IPS-20b (cell line): ENCODE measurements at regions not wholly inside any gene's neighbourhood (a gene's known extent, or its start where the extent isn't known, plus 50 kb on each side); places are given as distances from the start of the nearest gene placed in this dataset.

Source experiments
- H3K27ac ChIP-seq: one replicate; pipeline ENCODE4 v1.5.1; 2013; ENCODE audit warnings: low read length
- H3K27me3 ChIP-seq: 2 replicates; pipeline ENCODE4 v1.6.1; 2013; ENCODE audit warnings: mild to moderate bottlenecking, low read length, inconsistent platforms; ENCODE audit not compliant: insufficient read depth
- H3K36me3 ChIP-seq: 2 replicates; pipeline ENCODE4 v1.6.1; 2013; ENCODE audit warnings: low read depth, mild to moderate bottlenecking, inconsistent platforms, low read length, moderate library complexity; ENCODE audit not compliant: insufficient read depth
- H3K4me1 ChIP-seq: 2 replicates; pipeline ENCODE4 v1.6.1; 2013; ENCODE audit warnings: mild to moderate bottlenecking, control low read depth, inconsistent platforms, low read length, moderate library complexity; ENCODE audit not compliant: insufficient read depth
- H3K4me3 ChIP-seq: 2 replicates; pipeline ENCODE4 v1.5.1; 2013; ENCODE audit warnings: mild to moderate bottlenecking, low read length, inconsistent platforms
- H3K9ac ChIP-seq: 2 replicates; pipeline ENCODE4 v1.6.1; 2013; ENCODE audit warnings: low read depth, mild to moderate bottlenecking, inconsistent platforms, low read length, moderate library complexity
- H3K9me3 ChIP-seq: 2 replicates; pipeline ENCODE4 v1.6.1; 2013; ENCODE audit warnings: mild to moderate bottlenecking, low read depth, low read length, inconsistent platforms; ENCODE audit not compliant: insufficient read depth

- H3K4me3 ChIP-seq, result no peak overlapping the region
- no peaks in the 10 kb centered on the region for H3K4me1 ChIP-seq
Observed at GRCh38 chr2:116042530-116042929, 1600.1 kb downstream of the DPP10 start.

DNA sequence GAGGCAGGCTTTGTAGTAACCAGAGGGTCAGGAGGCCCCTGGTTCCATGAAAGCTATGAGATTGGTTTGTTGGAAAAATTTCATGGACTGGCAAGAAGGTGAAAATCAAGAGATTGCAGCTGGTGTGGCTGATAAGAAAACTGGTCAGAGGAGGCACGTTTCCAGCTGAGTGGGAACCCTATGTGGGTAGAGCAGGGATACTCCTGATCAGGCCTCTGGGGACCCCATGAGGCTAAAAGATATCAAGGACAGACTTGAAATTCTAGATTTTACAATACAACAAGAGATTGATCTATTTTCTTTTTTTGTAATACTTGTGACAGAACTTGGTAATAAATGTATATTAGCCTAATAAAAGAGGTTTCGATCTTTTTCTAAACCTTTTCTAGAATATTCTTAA lies 1615.1 kb downstream of the DPP10 start:
- H3K27me3 ChIP-seq, result no peaks in the 10 kb centered on the region
- no peaks in the 10 kb centered on the region; the same call in 1 of the 2 replicates for H3K9me3 ChIP-seq
- H3K27ac ChIP-seq, result no peak overlapping the region
- no peaks in the 10 kb centered on the region for H3K4me1 ChIP-seq
- H3K4me3 ChIP-seq, result no peak overlapping the region
- H3K9ac ChIP-seq, result no peak overlapping the region
- no peaks in the 10 kb centered on the region for H3K36me3 ChIP-seq

More at GRCh38 chr2:116042530-116042929, 1600.1 kb downstream of the DPP10 start:
- H3K36me3 ChIP-seq, result no peaks in the 10 kb centered on the region
- H3K27me3 ChIP-seq, result no peaks in the 10 kb centered on the region
- H3K9me3 ChIP-seq, result no peaks in the 10 kb centered on the region
- no peak overlapping the region for H3K9ac ChIP-seq
- H3K27ac ChIP-seq, result no peak overlapping the region

DNA sequence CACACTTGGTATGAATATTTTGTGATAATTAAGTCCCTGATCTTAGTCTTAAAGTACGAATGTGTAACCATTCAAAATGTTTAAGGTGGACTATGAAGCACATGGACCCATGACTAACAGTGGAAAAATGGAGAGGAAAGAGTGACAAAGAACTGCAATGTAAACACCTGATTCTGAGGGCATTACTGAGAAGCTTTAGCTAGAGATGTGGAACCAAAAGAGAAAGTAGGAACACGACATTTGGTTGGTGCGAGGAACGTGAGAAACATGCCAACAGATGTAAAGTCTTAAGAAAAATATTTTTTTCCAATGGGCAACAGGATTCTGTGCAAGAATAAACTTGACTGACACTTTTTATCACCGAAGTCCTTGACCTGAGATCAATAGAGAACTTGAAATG lies 1618.6 kb downstream of the DPP10 start:
- Histone ChIP-seq H3K4me3 (no peak overlapping the region), H3K9me3 (no peaks in the 10 kb centered on the region), H3K4me1 (no peaks in the 10 kb centered on the region), H3K36me3 (no peaks in the 10 kb centered on the region), H3K27me3 (no peaks in the 10 kb centered on the region), H3K27ac (no peak overlapping the region), H3K9ac (no peak overlapping the region)

GRCh38 chr2:116073731-116074130 lies 1631.3 kb downstream of the DPP10 start:
- Histone ChIP-seq H3K9me3 (no peaks in the 10 kb centered on the region), H3K27me3 (no peaks in the 10 kb centered on the region), H3K9ac (no peak overlapping the region), H3K27ac (no peak overlapping the region), H3K4me1 (no peaks in the 10 kb centered on the region), H3K36me3 (no peaks in the 10 kb centered on the region), H3K4me3 (no peak overlapping the region)

DNA sequence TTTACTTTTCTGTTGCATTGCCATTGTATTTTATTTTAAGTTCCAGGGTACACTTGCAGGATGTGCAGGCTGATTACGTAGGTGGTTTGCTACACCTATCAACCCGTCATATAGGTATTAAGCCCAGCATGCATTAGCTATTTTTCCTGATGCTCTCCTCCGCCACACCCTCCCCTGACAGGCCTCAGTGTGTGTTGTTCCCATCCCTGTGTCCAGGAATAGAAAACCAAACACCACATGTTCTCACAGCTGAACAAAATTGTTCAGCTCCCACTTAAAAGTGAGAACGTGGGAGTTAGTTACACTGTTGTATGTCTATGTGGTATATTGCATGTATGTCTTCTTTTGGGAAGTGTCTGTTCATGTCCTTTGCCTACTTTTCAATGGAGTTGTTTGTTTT lies 1631.7 kb downstream of the DPP10 start:
- no peak overlapping the region for H3K27ac ChIP-seq
- no peaks in the 10 kb centered on the region for H3K36me3 ChIP-seq
- no peak overlapping the region for H3K9ac ChIP-seq
- H3K4me1 ChIP-seq, result no peaks in the 10 kb centered on the region
- H3K4me3 ChIP-seq, result no peak overlapping the region
- no peaks in the 10 kb centered on the region for H3K9me3 ChIP-seq
- H3K27me3 ChIP-seq, result no peaks in the 10 kb centered on the region

DNA sequence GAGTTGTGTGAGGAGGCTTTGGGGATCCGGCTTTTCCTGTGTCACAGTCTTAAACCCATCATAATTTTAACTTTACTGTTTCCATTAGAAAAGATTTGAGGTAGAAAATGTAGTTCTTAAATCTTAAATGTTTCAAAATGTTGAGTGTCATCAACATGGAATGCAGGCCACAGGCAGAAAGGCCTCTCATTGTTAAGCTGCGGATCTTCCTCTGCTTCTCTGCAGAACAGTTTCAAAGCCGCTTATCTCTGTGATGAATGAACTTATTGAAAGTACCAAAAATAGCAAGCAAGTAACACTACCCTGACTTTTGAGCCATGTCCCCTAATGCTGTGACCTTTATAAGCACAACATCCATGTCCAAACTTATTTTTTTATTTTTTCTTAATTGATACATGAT lies 1645.8 kb downstream of the DPP10 start:
- Histone ChIP-seq H3K4me3 (no peak overlapping the region), H3K9me3 (no peaks in the 10 kb centered on the region), H3K27me3 (no peaks in the 10 kb centered on the region), H3K4me1 (no peaks in the 10 kb centered on the region), H3K36me3 (no peaks in the 10 kb centered on the region), H3K27ac (no peak overlapping the region), H3K9ac (no peak overlapping the region)

GRCh38 chr2:116094196-116094595 lies 1651.8 kb downstream of the DPP10 start:
- Histone ChIP-seq H3K27ac (no peak overlapping the region), H3K27me3 (no peaks in the 10 kb centered on the region), H3K36me3 (no peaks in the 10 kb centered on the region), H3K9me3 (no peaks in the 10 kb centered on the region), H3K4me3 (no peak overlapping the region), H3K9ac (no peak overlapping the region), H3K4me1 (no peaks in the 10 kb centered on the region)

DNA sequence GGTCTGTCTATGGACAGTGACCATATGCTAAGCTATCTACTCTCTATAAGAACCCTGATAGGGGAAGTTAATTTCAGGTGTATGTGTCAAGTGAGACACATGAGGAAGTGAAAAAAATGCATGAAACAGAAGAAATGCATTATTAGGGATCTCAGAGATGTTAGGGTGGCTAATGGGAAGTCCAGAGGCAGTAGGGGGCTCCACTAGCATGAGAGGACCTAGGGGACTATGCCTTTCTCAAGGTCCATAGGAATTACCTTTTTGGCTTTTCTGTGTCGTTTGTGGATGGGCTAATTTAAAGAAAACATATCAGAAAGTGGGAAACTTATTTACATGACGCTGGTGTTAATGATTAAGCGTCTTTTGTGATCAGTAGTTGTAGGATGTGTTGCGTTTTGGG lies 1653.2 kb downstream of the DPP10 start:
- no peak overlapping the region for H3K9ac ChIP-seq
- no peaks in the 10 kb centered on the region for H3K36me3 ChIP-seq
- H3K4me3 ChIP-seq, result no peak overlapping the region
- H3K9me3 ChIP-seq, result no peaks in the 10 kb centered on the region
- no peaks in the 10 kb centered on the region for H3K27me3 ChIP-seq
- H3K4me1 ChIP-seq, result no peaks in the 10 kb centered on the region
- H3K27ac ChIP-seq, result no peak overlapping the region

DNA sequence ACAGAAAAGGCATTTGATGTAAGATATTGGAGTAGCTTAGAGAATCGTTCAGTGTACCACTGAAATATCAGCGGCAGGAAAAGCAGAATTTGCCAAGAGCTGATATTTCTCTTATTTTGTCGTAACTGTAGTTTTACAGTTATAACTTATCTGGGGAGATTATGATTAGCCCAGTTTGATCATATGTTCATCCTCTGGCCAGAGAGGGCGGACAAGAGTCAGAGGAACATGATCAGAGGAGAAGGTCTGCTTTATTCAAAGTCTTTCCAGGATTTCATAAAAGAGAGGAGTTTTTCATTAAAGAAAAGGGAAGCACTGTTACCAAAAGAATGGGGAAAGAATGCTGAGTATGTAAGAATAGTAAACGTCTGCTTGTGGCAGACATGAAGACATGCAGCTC lies 1655.6 kb downstream of the DPP10 start:
- Histone ChIP-seq H3K36me3 (no peaks in the 10 kb centered on the region), H3K4me3 (no peak overlapping the region), H3K27ac (no peak overlapping the region), H3K9me3 (no peaks in the 10 kb centered on the region), H3K4me1 (no peaks in the 10 kb centered on the region), H3K9ac (no peak overlapping the region), H3K27me3 (no peaks in the 10 kb centered on the region)

- Histone ChIP-seq H3K4me1 (peaks cover 5% of the 10 kb centered on the region; the same call in 1 of the 2 replicates), H3K27ac (no peak overlapping the region), H3K36me3 (no peaks in the 10 kb centered on the region), H3K9ac (no peak overlapping the region), H3K27me3 (no peaks in the 10 kb centered on the region), H3K9me3 (no peaks in the 10 kb centered on the region), H3K4me3 (no peak overlapping the region)
Observed at GRCh38 chr2:116109471-116109870, 1667.0 kb downstream of the DPP10 start.

DNA sequence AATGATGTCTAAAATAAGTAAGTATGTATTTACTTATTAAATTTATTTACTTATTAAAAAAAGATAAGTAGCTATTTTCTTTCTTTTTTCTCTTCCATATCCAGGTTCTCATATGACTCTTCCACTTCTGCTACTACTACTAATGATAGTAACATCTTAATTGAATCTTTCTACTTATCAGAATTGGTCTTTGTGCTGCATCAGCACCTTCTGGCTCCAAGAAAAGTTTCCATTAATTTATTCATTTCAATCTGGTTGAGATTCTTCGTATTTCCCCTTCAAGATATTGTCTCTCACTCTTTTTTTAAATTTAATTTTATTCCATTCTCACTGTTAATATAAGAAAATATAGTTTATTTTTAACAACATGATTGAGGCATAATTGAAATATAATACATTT lies 1675.4 kb downstream of the DPP10 start:
- Histone ChIP-seq H3K4me1 (no peaks in the 10 kb centered on the region), H3K9me3 (no peaks in the 10 kb centered on the region), H3K9ac (no peak overlapping the region), H3K27me3 (no peaks in the 10 kb centered on the region), H3K27ac (no peak overlapping the region), H3K4me3 (no peak overlapping the region), H3K36me3 (no peaks in the 10 kb centered on the region)

GRCh38 chr2:116132833-116133232 lies 1681.7 kb upstream of the DDX18 start:
- H3K4me3 ChIP-seq, result no peak overlapping the region
- H3K9me3 ChIP-seq, result no peaks in the 10 kb centered on the region
- H3K27me3 ChIP-seq, result peaks cover 13% of the 10 kb centered on the region
- no peak overlapping the region for H3K9ac ChIP-seq
- H3K4me1 ChIP-seq, result no peaks in the 10 kb centered on the region
- no peaks in the 10 kb centered on the region for H3K36me3 ChIP-seq
- no peak overlapping the region for H3K27ac ChIP-seq
